K562 (cell line): ENCODE measurements at regions not wholly inside any gene's neighbourhood (a gene's known extent, or its start where the extent isn't known, plus 50 kb on each side); places are given as distances from the start of the nearest gene placed in this dataset.

Experiments used
- CTCF ChIP-seq, 3 experiments: IDR thresholded peaks in 2 of 3; conservative IDR thresholded peaks in 1 of 3; 2 replicates each; pipeline ENCODE4 v1.5.1; 2011 to 2012; ENCODE audit warnings: low read length in 3 of 3, mild to moderate bottlenecking in 3 of 3, control low read depth in 2 of 3, improper control_type of control experiment in 1 of 3, inconsistent platforms in 1 of 3, low read depth in 1 of 3, mixed read lengths in 1 of 3, moderate library complexity in 1 of 3; ENCODE audit not compliant: insufficient read depth in 2 of 3
- E2F1 ChIP-seq: sonication (generic); formaldehyde crosslinking; IDR thresholded peaks from 2 replicates; pipeline ENCODE4 v1.8.1; 2023; ENCODE audit warnings: mild to moderate bottlenecking, missing genetic modification reagents, moderate library complexity
- EZH2 ChIP-seq: IDR thresholded peaks from 2 replicates; pipeline ENCODE4 v1.6.1; 2012; ENCODE audit warnings: low read depth, mild to moderate bottlenecking, inconsistent platforms, low read length, borderline replicate concordance
- GABPA ChIP-seq: fragments of 200-800 bp; sonication (Bioruptor generic); conservative IDR thresholded peaks from 2 replicates; pipeline ENCODE4 v1.6.1; 2016; ENCODE audit warnings: low read depth, missing genetic modification characterization, missing compliant biosample characterization
- SETDB1 ChIP-seq: IDR thresholded peaks from one replicate; pipeline ENCODE4 v1.6.1; 2012; ENCODE audit warnings: low read length, control low read depth, inconsistent platforms
- SMC3 ChIP-seq: conservative IDR thresholded peaks from 2 replicates; pipeline ENCODE4 v1.6.1; 2011; ENCODE audit warnings: low read depth, low read length, improper control_type of control experiment; ENCODE audit not compliant: insufficient read depth
- XRCC4 ChIP-seq: IDR thresholded peaks from one replicate; pipeline ENCODE4 v1.6.1; 2011; ENCODE audit not compliant: insufficient read depth, insufficient read length; ENCODE audit errors: extremely low read depth
- ZBTB5 ChIP-seq: fragments of 450-650 bp; IDR thresholded peaks from 2 replicates; pipeline ENCODE4 v1.6.1; 2017; ENCODE audit warnings: antibody characterized with exemption

GRCh38 chrX:141760761-141761160 lies 62.2 kb upstream of the SPANXD start:
- TF ChIP-seq CTCF (IDR thresholded peaks at IDR 0.05 in 2 of 3, conservative IDR thresholded peaks at IDR 0.05 in 1 of 3; ENCODE audit: insufficient read depth in 2 of 3, low read depth in 1 of 3, low read length in 3 of 3) (no peak), GABPA (tag) (no peak), XRCC4 (no peak), ZBTB5 (no peak), E2F1 (CRISPR knock-in tag) (no peak), SMC3 (no peak), EZH2 (no peak), SETDB1 (no peak)
